HG02588 (cell line): ENCODE measurements at regions not wholly inside any gene's neighbourhood (a gene's known extent, or its start where the extent isn't known, plus 50 kb on each side); places are given as distances from the start of the nearest gene placed in this dataset.
"Not testable (repeated sequence)": the region's sequence is repeated elsewhere in the genome, so short reads cannot be mapped to it uniquely, and the experiment has no call there.

Source experiments
- ATAC-seq: cut with Tn5 transposase; IDR thresholded peaks from one replicate; pipeline ENCODE4 v1.9.1; 2021; ENCODE audit warnings: mild to moderate bottlenecking, moderate library complexity; ENCODE audit not compliant: unreplicated experiment

DNA sequence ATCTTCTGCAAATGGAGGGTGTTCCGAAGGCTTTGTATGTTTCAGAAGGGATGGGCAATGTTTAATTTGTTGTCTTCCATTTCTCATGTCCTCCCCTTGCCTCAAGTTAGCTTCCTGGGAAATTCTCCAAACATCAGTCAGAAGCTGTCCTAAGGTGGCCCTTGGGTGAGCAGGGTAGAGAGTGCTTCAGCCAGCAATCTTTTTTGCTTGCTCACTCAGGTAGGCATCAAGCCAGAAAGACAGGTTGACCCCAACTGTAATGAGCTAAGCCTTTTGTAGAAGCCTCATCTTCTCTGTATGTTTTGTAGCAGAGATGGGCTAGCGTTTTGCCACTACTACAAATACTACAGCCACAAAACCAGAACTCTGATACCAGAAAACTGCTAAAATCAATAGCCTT is 321.5 kb upstream of the FAM78B start:
- ATAC-seq: no peak

DNA sequence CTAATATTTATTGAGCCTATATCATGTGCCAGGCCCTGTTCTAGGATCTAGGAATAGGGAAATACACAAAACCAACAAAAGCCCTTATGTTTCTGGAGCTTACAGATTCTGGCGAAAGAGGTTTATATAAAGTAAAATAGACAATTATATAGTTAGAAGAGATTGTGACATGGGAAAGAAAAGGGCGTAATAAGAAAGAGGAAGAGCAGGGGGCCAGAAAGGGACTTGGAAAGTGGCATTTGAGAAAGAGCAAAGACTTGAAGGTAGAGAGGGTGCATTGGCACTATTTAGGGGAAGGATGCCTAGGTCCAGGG is 322.5 kb upstream of the FAM78B start:
- no peak for ATAC-seq

DNA sequence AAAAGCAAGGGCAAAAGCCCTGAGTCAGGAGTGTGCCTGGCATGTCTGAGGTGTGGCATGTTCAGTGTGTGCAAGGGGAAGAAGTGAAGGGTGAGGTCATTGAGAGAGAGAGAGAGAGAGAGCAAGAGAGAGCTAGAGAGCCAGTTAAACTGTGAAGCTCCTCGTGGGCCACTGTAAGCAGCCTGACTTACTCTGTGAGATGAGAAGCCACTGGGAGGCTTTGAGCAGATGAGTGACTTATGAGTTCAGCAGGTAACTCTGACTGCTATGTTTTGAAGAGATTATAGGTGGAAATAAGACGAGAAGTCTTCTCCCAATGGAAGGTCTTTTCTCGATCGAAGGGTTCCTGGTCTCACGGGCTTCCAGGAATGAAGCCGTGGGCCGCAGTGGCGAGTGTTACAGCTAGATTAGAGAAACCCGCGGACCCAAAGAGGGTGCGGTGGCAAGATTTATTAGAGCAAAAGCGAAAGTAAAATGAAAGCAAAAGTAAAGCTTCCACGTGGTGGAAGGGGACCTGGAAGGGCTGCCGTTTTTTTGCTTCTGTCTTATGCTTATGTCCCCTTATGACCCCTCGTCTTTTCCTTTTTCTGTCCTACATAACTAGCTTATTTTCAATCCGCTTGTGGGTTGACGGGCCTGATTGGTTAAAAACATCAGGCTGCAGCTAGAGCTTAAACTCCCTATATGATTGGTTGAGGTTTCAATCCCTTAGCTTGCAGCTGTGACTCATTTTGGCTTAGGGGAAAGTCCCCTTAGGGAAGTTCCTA is 323.1 kb upstream of the FAM78B start:
- peak; percentile 81 for ATAC-seq

- no peak for ATAC-seq
Observed at GRCh38 chr1:166490437-166490991, 323.7 kb upstream of the FAM78B start.

- not testable (repeated sequence) for ATAC-seq
Observed at GRCh38 chr1:166493765-166494164, 327.0 kb upstream of the FAM78B start.

- ATAC-seq: no peak
Observed at GRCh38 chr1:166507347-166507746, 331.9 kb upstream of the POGK start.

GRCh38 chr1:166511761-166512160 is 327.5 kb upstream of the POGK start:
- ATAC-seq: no peak

DNA sequence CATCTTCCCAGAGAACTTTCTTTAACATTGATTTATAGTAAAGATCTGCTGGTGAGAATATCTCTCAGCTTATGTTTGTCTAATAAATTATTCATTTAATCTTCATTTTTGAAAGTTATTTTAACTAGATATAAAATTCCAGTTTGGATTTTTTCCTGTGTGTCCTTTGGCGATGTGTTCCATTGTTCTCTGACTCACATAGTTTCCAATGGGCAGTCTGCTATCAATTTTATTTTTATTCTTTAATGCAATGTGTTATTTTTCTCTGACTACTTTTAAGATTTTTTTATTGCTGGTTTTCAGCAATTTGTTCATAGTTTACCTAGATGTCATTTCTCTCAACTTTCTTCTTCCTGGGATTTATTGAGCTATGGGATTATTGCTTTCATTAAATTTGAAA is 325.2 kb upstream of the POGK start:
- ATAC-seq: no peak

DNA sequence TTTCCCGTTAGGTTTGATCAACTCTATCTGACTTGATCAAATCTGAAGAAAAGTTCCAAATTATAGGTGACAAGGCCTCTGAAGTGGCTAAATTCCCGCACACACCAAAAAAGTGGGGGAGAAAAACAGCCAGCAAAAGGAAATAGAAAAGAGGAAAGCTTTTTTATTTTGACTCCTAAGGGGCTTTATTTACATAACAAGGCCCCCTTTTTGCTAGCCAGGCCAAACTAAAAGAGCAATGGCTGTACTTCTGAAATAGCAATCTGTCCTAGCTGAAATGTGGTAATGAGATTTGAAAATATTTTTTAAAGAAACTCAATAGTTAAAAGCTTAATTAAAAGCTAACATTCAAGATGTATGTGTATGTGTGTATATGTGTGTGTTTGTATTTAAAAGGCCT is 311.5 kb upstream of the POGK start:
- ATAC-seq: no peak

- ATAC-seq: no peak
Observed at GRCh38 chr1:166538646-166539045, 300.6 kb upstream of the POGK start.

DNA sequence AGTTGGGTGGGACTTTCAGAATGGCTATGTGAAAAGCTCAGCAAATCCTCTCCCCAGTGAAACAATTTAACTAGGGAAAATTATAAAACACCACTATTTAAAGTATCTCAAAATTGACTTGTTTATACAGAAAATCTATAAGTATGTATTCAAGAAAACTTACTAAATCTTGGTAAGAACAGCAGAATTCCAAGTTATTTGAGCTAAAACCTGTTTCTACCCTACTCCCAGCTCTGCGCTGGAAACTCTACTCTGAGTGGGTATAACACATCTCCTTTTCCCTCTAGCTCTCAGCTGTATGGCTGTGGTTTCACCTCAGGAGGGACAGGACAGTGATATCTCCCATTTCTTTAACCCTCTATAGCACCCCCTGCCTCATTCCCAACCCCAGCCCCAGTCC is 295.2 kb upstream of the POGK start:
- ATAC-seq: no peak

DNA sequence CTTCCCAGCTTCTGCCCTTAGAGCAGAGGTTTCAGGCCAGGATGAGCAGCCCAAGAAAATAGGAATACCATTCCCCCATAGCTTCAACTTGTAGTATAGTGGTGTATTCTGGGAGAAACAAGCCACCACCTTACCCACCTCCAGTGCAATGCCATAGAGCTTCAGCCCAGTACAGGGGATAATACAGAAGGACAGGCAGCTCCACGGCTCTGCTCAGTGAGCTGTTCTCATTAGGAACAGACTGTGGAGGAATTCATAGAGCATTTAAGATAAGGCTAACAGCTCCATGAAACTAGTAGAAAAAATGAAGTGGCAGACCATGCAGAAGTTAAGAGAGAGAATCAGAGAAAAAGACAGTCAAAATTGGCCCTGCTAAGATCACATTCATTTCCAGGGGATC is 294.7 kb upstream of the POGK start:
- no peak for ATAC-seq

- no peak for ATAC-seq
Observed at GRCh38 chr1:166552706-166553105, 286.6 kb upstream of the POGK start.

DNA sequence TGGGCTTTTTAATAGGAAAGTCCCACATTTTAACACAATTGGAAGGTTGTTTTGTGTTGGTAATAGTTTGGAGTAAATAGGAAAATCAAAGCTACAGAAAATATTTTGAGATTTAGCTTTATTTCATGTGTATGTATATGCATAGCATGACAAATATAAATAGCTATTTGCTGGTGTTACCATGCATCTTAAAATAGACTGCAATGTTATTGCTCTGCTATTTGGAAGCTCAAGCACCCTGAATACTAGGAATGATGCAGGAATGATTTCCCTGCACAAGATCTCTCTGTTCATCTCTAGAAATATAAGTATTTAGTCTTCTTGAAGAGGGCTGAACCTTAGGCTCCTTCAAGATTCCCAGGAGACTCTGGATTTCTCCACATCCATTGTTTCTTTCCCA is 268.3 kb upstream of the POGK start:
- no peak for ATAC-seq

GRCh38 chr1:166573199-166573598 is 266.1 kb upstream of the POGK start:
- ATAC-seq: no peak

DNA sequence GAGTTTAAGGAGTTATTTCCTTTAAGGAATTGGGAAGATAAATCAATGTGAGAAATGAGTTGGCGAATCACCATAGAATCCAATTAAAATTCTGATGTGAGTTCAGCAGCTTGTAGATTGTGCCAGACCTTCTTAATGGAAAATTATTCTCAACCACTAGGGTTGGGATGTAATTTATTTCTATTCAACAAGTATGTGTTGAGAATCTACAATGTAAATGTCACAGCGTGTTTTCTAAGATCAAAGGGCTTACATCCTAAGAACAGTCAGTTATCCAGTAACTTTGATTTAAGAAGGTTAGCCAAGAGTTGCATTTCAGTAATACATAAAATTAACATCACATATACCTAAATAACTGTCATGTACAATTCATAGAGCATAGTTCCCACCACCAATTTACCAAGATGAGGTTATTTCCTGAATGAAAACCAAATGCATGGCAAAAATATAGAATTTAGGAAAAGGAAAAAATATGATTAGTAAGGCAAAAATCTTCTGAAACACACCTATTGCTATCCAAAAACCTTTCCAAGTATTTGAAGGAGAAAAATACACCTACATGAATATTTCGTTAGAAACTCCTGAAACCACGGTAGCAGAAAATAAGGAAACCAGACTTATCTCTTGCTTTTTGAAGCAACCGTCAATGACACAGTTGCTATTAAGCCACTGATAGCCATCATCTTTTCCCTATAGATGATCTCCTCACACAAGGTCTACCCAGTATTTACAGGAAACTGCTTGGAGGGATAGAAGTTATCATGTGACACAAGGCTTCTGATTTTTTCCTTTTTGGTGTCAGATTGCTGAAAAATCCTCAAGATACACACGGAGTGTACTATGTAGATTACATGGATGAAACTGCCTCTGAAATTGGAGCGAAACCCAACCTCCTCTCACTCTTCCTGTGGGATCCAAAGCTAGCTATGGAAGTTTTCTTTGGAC is 259.4 kb upstream of the POGK start:
- ATAC-seq: no peak

DNA sequence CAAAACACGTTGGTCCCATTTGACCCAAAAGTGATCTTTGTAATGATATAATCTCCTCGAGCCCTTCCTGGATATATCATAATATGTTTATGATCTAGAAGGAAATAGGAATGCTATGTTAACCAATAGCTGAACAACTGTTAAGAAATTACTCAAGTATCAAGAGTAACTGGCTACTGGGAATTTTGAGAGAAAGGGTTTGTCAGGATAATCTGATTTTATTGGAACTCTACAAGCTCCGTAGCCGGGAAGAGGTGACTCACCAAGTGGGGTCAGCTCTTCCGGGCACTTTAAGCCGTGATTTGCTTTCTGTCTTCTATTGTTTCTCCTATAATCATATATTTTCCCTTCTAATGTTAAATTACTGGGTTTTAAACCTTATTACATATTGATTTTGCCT is 250.5 kb upstream of the POGK start:
- ATAC-seq: no peak

- no peak for ATAC-seq
Observed at GRCh38 chr1:166590161-166590560, 249.1 kb upstream of the POGK start.

- ATAC-seq: no peak
Observed at GRCh38 chr1:166594646-166595045, 244.6 kb upstream of the POGK start.

GRCh38 chr1:166597516-166597915 is 241.8 kb upstream of the POGK start:
- no peak for ATAC-seq

DNA sequence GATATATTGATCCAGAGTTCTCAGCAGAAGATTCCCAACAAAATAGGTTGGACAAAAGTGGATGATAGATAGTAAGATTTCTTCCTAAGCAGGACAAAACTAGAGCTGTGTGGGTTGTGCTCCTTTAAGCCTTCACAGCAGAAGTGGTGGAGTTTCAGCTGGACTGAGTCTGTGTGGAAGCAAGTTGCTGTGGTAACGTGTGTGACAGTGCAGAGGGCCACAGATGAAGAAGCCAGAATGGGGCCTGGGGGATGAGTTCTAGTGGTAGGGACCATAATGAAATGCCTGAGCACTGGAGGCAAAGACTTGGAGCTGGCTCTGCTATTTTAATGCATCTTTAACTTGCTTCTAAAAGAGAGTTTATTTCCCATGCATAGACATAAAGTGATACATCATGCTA is 238.7 kb upstream of the POGK start:
- no peak for ATAC-seq
